ENCODE measurements at regions not wholly inside any gene's neighbourhood (a gene's known extent, or its start where the extent isn't known, plus 50 kb on each side); places are given as distances from the start of the nearest gene placed in this dataset.

GRCh38 chr5:135694012-135694411 lies 115.2 kb upstream of the CXCL14 start:
- H3K27ac ChIP-seq: no peak overlapping the region
- TF ChIP-seq ZFX (IDR thresholded peaks at IDR 0.05) (no peak), CTCF (conservative IDR thresholded peaks at IDR 0.05) (no peak)

- H3K27ac ChIP-seq: no peak overlapping the region
- TF ChIP-seq ZFX (IDR thresholded peaks at IDR 0.05) (no peak), CTCF (conservative IDR thresholded peaks at IDR 0.05) (no peak)
Measured at GRCh38 chr5:135693371-135693955, 114.7 kb upstream of the CXCL14 start.

- TF ChIP-seq CTCF (conservative IDR thresholded peaks at IDR 0.05) (no peak), ZFX (IDR thresholded peaks at IDR 0.05) (no peak)
Measured at GRCh38 chr5:135691044-135691443, 112.3 kb upstream of the CXCL14 start.

GRCh38 chr5:135690466-135690865 lies 111.7 kb upstream of the CXCL14 start:
- no peak for TF ChIP-seq ZFX (IDR thresholded peaks at IDR 0.05)
- no peak for TF ChIP-seq CTCF (conservative IDR thresholded peaks at IDR 0.05)
- H3K27ac ChIP-seq: no peak overlapping the region

More at GRCh38 chr5:135691044-135691443, 112.3 kb upstream of the CXCL14 start:
- H3K27ac ChIP-seq: no peak overlapping the region

GRCh38 chr5:135689506-135689905 lies 110.7 kb upstream of the CXCL14 start:
- no peak overlapping the region for H3K27ac ChIP-seq
- TF ChIP-seq CTCF (conservative IDR thresholded peaks at IDR 0.05): no peak
- no peak for TF ChIP-seq ZFX (IDR thresholded peaks at IDR 0.05)

- no peak overlapping the region for H3K27ac ChIP-seq
- TF ChIP-seq ZFX (IDR thresholded peaks at IDR 0.05) (no peak), CTCF (conservative IDR thresholded peaks at IDR 0.05) (no peak)
Measured at GRCh38 chr5:135688385-135688784, 109.6 kb upstream of the CXCL14 start.

- TF ChIP-seq ZFX (IDR thresholded peaks at IDR 0.05): no peak
- no peak for TF ChIP-seq CTCF (conservative IDR thresholded peaks at IDR 0.05)
- H3K27ac ChIP-seq: no peak overlapping the region
Measured at GRCh38 chr5:135683189-135683588, 104.4 kb upstream of the CXCL14 start.
